ENCODE measurements at regions not wholly inside any gene's neighbourhood (a gene's known extent, or its start where the extent isn't known, plus 50 kb on each side); places are given as distances from the start of the nearest gene placed in this dataset.

DNA sequence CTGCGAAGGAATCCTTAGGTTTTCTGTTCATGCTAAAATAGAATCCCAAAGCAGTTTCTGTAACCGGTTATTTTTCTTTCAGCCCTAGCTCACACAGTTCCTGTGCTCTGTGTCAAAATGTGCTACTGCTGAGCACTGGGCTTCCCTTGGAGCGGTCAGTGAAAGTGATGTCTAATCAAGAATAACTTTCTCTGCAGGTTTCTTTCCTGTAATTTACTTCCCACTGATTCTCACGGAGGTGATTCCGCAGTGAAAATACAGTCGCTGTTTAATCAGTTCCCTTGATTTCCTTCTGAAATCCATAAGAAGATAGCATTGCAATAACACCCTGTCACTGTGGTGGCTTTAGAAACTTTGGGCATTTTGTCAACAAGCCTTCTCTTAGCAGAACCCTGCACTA, 112.0 kb upstream of the ISL1 start:
- TF ChIP-seq, protein P1, sequence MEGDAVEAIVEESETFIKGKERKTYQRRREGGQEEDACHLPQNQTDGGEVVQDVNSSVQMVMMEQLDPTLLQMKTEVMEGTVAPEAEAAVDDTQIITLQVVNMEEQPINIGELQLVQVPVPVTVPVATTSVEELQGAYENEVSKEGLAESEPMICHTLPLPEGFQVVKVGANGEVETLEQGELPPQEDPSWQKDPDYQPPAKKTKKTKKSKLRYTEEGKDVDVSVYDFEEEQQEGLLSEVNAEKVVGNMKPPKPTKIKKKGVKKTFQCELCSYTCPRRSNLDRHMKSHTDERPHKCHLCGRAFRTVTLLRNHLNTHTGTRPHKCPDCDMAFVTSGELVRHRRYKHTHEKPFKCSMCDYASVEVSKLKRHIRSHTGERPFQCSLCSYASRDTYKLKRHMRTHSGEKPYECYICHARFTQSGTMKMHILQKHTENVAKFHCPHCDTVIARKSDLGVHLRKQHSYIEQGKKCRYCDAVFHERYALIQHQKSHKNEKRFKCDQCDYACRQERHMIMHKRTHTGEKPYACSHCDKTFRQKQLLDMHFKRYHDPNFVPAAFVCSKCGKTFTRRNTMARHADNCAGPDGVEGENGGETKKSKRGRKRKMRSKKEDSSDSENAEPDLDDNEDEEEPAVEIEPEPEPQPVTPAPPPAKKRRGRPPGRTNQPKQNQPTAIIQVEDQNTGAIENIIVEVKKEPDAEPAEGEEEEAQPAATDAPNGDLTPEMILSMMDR (IDR thresholded peaks at IDR 0.05; ENCODE audit: insufficient read depth, low read length, missing control alignments): no peak
- ChIA-PET CTCF (no interaction called here), POLR2A (no interaction called here)
- H3K4me3 ChIP-seq (ENCODE audit: low read depth, low read length): no peak overlapping the region
- DNase-seq (ENCODE audit: low read depth, low spot score): no peak

DNA sequence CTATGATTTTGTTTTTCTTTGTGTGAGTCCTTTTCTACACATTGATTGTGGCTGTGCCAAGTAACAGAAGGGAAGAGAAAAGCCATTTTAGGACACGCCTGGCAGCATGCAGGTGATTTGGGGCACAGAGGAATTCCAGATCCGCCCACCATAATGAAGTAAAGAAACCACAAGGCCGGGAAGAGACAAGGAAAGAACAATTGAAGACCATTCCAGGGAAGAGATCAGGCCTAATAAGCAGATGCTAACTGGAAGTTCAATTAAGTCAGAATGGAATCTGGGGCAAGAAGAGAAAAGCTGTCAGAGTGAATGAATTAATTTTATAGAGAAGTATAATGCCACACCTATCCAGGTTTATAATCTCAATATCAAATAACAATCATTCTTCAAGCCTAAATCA, 110.2 kb upstream of the ISL1 start:
- no peak overlapping the region for H3K4me3 ChIP-seq (ENCODE audit: low read depth, low read length)
- ChIA-PET POLR2A (no interaction called here), CTCF (no interaction called here)
- TF ChIP-seq, protein P1 (IDR thresholded peaks at IDR 0.05; ENCODE audit: insufficient read depth, low read length, missing control alignments): no peak
- DNase-seq (ENCODE audit: low read depth, low spot score): no peak

DNA sequence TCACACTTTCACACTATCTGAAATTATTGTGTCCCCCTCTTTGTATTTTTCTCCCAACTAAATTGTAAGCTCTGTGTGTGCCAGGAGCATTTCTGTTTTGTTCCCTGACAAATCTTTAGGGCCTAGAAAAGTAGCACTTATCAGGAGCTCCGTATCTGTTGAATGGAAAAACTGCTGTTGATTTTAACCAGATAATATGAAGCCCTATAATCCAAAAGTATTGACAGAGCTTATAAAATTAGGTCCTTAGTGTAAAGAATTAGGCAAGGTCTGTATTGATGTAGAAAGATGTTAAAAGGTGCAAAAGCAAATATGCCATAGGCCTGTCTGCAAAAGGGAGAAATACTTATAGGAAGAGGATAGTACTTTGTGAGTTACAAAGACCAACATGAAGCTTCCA, 109.4 kb upstream of the ISL1 start:
- POLR2A ChIA-PET: no interaction called here
- no peak overlapping the region for H3K4me3 ChIP-seq (ENCODE audit: low read depth, low read length)
- no peak for DNase-seq (ENCODE audit: low read depth, low spot score)
- TF ChIP-seq, protein P1 (IDR thresholded peaks at IDR 0.05; ENCODE audit: insufficient read depth, low read length, missing control alignments): no peak
- CTCF ChIA-PET: no interaction called here

DNA sequence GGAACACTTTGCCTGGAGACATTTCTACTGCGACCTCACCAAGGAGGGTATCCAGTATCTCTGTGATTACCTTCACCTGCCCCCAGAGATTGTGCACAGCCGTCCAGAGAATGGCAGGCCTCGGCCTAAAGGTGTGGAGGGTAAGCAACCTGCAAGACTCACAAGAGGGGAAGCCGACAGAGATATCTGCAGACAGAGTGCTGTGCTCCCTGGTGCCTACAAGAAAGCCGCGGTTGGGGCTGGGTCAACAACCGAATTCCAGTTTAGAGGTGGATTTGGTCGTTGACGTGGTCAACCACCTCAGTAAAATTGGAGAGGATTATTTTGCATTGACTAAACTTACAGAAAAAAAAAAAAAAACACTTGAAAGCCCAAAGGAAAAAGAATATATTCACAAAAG, 107.8 kb upstream of the ISL1 start:
- no peak for DNase-seq (ENCODE audit: low read depth, low spot score)
- CTCF ChIA-PET: no interaction called here
- TF ChIP-seq, protein P1 (IDR thresholded peaks at IDR 0.05; ENCODE audit: insufficient read depth, low read length, missing control alignments): no peak
- H3K4me3 ChIP-seq (ENCODE audit: low read depth, low read length): no peak overlapping the region
- POLR2A ChIA-PET: no interaction called here

DNA sequence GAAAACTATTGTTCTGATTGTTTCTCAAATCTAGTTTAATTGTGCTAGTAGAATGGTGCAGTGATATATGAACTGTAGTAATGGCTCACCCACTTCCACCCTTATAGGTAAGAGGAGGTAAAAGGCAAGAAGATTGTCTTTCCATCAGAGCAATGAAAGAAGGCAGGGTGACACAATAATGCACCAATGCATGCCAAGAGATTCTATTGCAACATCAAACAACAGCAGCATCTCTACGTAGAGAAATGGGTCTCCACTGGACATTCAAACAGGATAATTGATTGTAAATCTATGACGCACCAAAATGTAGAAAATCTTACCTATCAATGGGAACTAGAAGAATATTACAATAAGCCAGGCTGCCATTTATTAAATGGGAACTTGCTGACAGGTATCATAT, 107.0 kb upstream of the ISL1 start:
- ChIA-PET CTCF (no interaction called here), POLR2A (no interaction called here)
- no peak overlapping the region for H3K4me3 ChIP-seq (ENCODE audit: low read depth, low read length)
- no peak for DNase-seq (ENCODE audit: low read depth, low spot score)
- TF ChIP-seq, protein P1 (IDR thresholded peaks at IDR 0.05; ENCODE audit: insufficient read depth, low read length, missing control alignments): no peak

DNA sequence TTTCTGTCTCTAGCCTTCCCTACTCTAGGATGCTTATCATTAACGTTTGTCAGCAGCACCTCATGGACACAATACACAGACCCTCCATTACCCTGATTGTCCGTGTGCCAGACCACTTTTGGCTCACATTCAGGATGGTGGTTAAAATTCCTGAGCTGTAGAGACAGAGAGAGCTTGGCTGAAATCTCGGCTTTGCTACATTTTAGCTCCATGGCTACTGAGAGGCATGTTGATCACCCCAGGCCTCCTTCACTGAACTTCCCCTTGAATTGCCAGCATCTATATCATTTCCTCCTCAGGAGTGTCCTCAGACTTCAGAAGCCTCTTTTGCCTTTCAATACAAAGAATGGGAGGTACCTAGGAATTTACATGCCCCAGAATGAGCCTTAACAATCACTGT, 104.7 kb upstream of the ISL1 start:
- H3K4me3 ChIP-seq (ENCODE audit: low read depth, low read length): no peak overlapping the region
- CTCF ChIA-PET: no interaction called here
- DNase-seq (ENCODE audit: low read depth, low spot score): no peak
- POLR2A ChIA-PET: no interaction called here
- TF ChIP-seq, protein P1 (IDR thresholded peaks at IDR 0.05; ENCODE audit: insufficient read depth, low read length, missing control alignments): no peak

Measured in AG04449 (cell line).